SK-N-SH treated with all-trans-retinoic acid at 6 μM for 48 hours (cell line): ENCODE measurements at regions not wholly inside any gene's neighbourhood (a gene's known extent, or its start where the extent isn't known, plus 50 kb on each side); places are given as distances from the start of the nearest gene placed in this dataset.

Experiments
- ATAC-seq: fragments of 200-7000 bp; cut with Tn5 transposase; 3 replicates; pipeline ENCODE4 v1.9.1; 2020; ENCODE audit warnings: mild to moderate bottlenecking, moderate library complexity
- BACH2 ChIP-seq: fragments of 250-450 bp; sonication (Bioruptor Pico); IDR thresholded peaks from 2 replicates; pipeline ENCODE4 v1.9.0; 2021; ENCODE audit warnings: mild to moderate bottlenecking, borderline replicate concordance
- CREB5 ChIP-seq: fragments of 250-450 bp; sonication (Bioruptor Pico); IDR thresholded peaks from 2 replicates; pipeline ENCODE4 v1.5.1; 2020; ENCODE audit warnings: low read depth, mild to moderate bottlenecking, moderate library complexity
- CSRNP3 ChIP-seq: fragments of 250-450 bp; sonication (Bioruptor Pico); IDR thresholded peaks from 2 replicates; pipeline ENCODE4 v1.5.1; 2021; ENCODE audit warnings: mild to moderate bottlenecking, moderate library complexity
- ISL1 ChIP-seq: fragments of 250-450 bp; sonication (Bioruptor Pico); IDR thresholded peaks from 2 replicates; pipeline ENCODE4 v2.1.2; 2022; ENCODE audit warnings: mild to moderate bottlenecking, moderate library complexity
- OSR1 ChIP-seq: fragments of 250-450 bp; sonication (Bioruptor Pico); IDR thresholded peaks from 2 replicates; pipeline ENCODE4 v1.8.0; 2022; ENCODE audit warnings: moderate library complexity, mild to moderate bottlenecking, inconsistent platforms
- PATZ1 ChIP-seq: fragments of 250-450 bp; sonication (Bioruptor Pico); IDR thresholded peaks from 2 replicates; pipeline ENCODE4 v1.8.0; 2020; ENCODE audit warnings: mild to moderate bottlenecking, moderate library complexity, borderline replicate concordance
- POU6F1 ChIP-seq: fragments of 250-450 bp; sonication (Bioruptor Pico); IDR thresholded peaks from 2 replicates; pipeline ENCODE4 v1.8.0; 2021; ENCODE audit warnings: low read depth, mild to moderate bottlenecking, moderate library complexity, borderline replicate concordance
- PPARA ChIP-seq: fragments of 250-450 bp; sonication (Bioruptor Pico); IDR thresholded peaks from 2 replicates; pipeline ENCODE4 v1.5.0; 2020; ENCODE audit warnings: mild to moderate bottlenecking, borderline replicate concordance
- SNAI2 ChIP-seq: fragments of 250-450 bp; sonication (Bioruptor Pico); IDR thresholded peaks from 2 replicates; pipeline ENCODE4 v1.5.0; 2020; ENCODE audit warnings: mild to moderate bottlenecking, moderate library complexity
- TCF4 ChIP-seq: fragments of 250-450 bp; sonication (Bioruptor Pico); IDR thresholded peaks from 2 replicates; pipeline ENCODE4 v1.8.0; 2021; ENCODE audit warnings: mild to moderate bottlenecking, moderate library complexity, borderline replicate concordance
- TSHZ2 ChIP-seq: fragments of 250-450 bp; sonication (Bioruptor Pico); IDR thresholded peaks from 2 replicates; pipeline ENCODE4 v1.5.0; 2020; ENCODE audit warnings: mild to moderate bottlenecking, moderate library complexity
- ZC3H10 ChIP-seq: fragments of 250-450 bp; sonication (Bioruptor Pico); IDR thresholded peaks from 2 replicates; pipeline ENCODE4 v1.5.1; 2021; ENCODE audit warnings: mild to moderate bottlenecking, moderate library complexity
- ZFP3 ChIP-seq: fragments of 250-450 bp; sonication (Bioruptor Pico); IDR thresholded peaks from 2 replicates; pipeline ENCODE4 v1.5.0; 2020; ENCODE audit warnings: mild to moderate bottlenecking, moderate library complexity
- ZFP30 ChIP-seq: fragments of 450-650 bp; formaldehyde crosslinking; IDR thresholded peaks from 2 replicates; pipeline ENCODE4 v1.5.0; 2022; ENCODE audit warnings: mild to moderate bottlenecking, moderate library complexity
- ZNF70 ChIP-seq: fragments of 450-650 bp; formaldehyde crosslinking; IDR thresholded peaks from 2 replicates; pipeline ENCODE4 v1.5.0; 2020; ENCODE audit warnings: mild to moderate bottlenecking, moderate library complexity
- ZNF8 ChIP-seq: fragments of 450-650 bp; formaldehyde crosslinking; IDR thresholded peaks from 2 replicates; pipeline ENCODE4 v1.5.0; 2020; ENCODE audit warnings: mild to moderate bottlenecking, moderate library complexity

GRCh38 chr5:120386981-120387380 is 77.1 kb upstream of the PRR16 start:
- ATAC-seq: no peak
- TF ChIP-seq PPARA (CRISPR knock-in tag) (no peak), ZFP3 (CRISPR knock-in tag) (no peak), TSHZ2 (CRISPR knock-in tag) (no peak), ZNF8 (CRISPR knock-in tag) (no peak), PATZ1 (CRISPR knock-in tag) (no peak), ZNF70 (CRISPR knock-in tag) (no peak), POU6F1 (CRISPR knock-in tag) (no peak), ZFP30 (CRISPR knock-in tag) (no peak), CSRNP3 (CRISPR knock-in tag) (no peak), OSR1 (no peak), CREB5 (CRISPR knock-in tag) (no peak), TCF4 (CRISPR knock-in tag) (no peak), BACH2 (no peak)

GRCh38 chr5:120388016-120388781 is 75.9 kb upstream of the PRR16 start:
- ATAC-seq: peak; percentile 98
- TF ChIP-seq POU6F1 (CRISPR knock-in tag) (0 out of 2 replicates have a peak, but pooled peaks have one; percentile 40), TCF4 (CRISPR knock-in tag) (no peak), ZC3H10 (CRISPR knock-in tag) (peak; percentile 71; the same call in 1 of the 2 replicates), ISL1 (CRISPR knock-in tag) (peak; percentile 74)

GRCh38 chr5:120394259-120394658 is 69.8 kb upstream of the PRR16 start:
- ATAC-seq: no peak
- no peak for TF ChIP-seq PPARA (CRISPR knock-in tag)
- no peak for TF ChIP-seq ZFP30 (CRISPR knock-in tag)
- TF ChIP-seq SNAI2 (CRISPR knock-in tag): no peak
- TF ChIP-seq CSRNP3 (CRISPR knock-in tag): no peak
- TF ChIP-seq ISL1 (CRISPR knock-in tag): no peak
- TF ChIP-seq TSHZ2 (CRISPR knock-in tag): no peak
- no peak for TF ChIP-seq POU6F1 (CRISPR knock-in tag)
- no peak for TF ChIP-seq ZC3H10 (CRISPR knock-in tag)
